IMR-90 (cell line): ENCODE measurements at regions not wholly inside any gene's neighbourhood (a gene's known extent, or its start where the extent isn't known, plus 50 kb on each side); places are given as distances from the start of the nearest gene placed in this dataset.

ENCODE experiments used
- ATAC-seq: fragments of 200-7000 bp; cut with Tn5 transposase; 2 replicates; pipeline ENCODE4 v1.9.1; 2020; ENCODE audit warnings: low read depth, mild to moderate bottlenecking, moderate library complexity
- BruUV-seq: library from RNA; stranded (reverse); fragments of 400-500 nt; replicated peaks from 2 replicates; lab custom pipeline; 2021; lab: Mats Ljungman, UMichigan
- CTCF ChIA-PET: fragments of 300-600 bp; formaldehyde crosslinking; extraction: SDS; loops from one replicate; lab custom pipeline; 2021; ENCODE audit warnings: antibody characterized with exemption; lab: Yijun Ruan, JAX
- POLR2A ChIA-PET: fragments of 300-600 bp; sonication (Branson Sonifier 250); formaldehyde crosslinking; loops from one replicate; lab custom pipeline; 2022; ENCODE audit warnings: antibody characterized with exemption; ENCODE audit not compliant: unreplicated experiment; lab: Charles Lee
- DNase-seq: peaks from one replicate; pipeline ENCODE4 v3.0.0; 2013
- H2AFZ ChIP-seq: replicated peaks from 2 replicates; pipeline ENCODE3; 2013; ENCODE audit warnings: low read length, mild to moderate bottlenecking; ENCODE audit not compliant: poor library complexity
- H2AK5ac ChIP-seq: 2 replicates; pipeline ENCODE4 v1.6.1; 2013; ENCODE audit warnings: low read depth, low read length, inconsistent platforms
- H2AK9ac ChIP-seq: replicated peaks from 2 replicates; pipeline ENCODE3; 2013; ENCODE audit warnings: mild to moderate bottlenecking, low read depth, low read length, moderate library complexity; ENCODE audit not compliant: poor library complexity
- H2BK120ac ChIP-seq: 2 replicates; pipeline ENCODE4 v1.6.1; 2013; ENCODE audit warnings: low read depth, low read length, inconsistent platforms
- H2BK15ac ChIP-seq: 3 replicates; pipeline ENCODE4 v1.6.1; 2013; ENCODE audit warnings: low read depth, low read length, inconsistent platforms
- H2BK20ac ChIP-seq: 2 replicates; pipeline ENCODE4 v1.6.1; 2013; ENCODE audit warnings: low read depth, mild to moderate bottlenecking, inconsistent platforms, low read length, moderate library complexity
- H2BK5ac ChIP-seq: 2 replicates; pipeline ENCODE4 v1.6.1; 2013; ENCODE audit warnings: mild to moderate bottlenecking, low read depth, low read length, inconsistent platforms; ENCODE audit not compliant: poor library complexity, severe bottlenecking
- H3K14ac ChIP-seq: replicated peaks from 2 replicates; pipeline ENCODE4 v1.6.1; 2013; ENCODE audit warnings: low read depth, low read length, inconsistent platforms
- H3K18ac ChIP-seq: 2 replicates; pipeline ENCODE4 v1.6.1; 2013; ENCODE audit warnings: low read depth, low read length, control low read depth
- H3K23ac ChIP-seq: 2 replicates; pipeline ENCODE4 v1.6.1; 2013; ENCODE audit warnings: low read depth, low read length, inconsistent platforms
- H3K27ac ChIP-seq: 2 replicates; pipeline ENCODE4 v1.5.1; 2013; ENCODE audit warnings: mild to moderate bottlenecking, control low read depth, low read length; ENCODE audit not compliant: insufficient read depth
- H3K27me3 ChIP-seq: 2 replicates; pipeline ENCODE4 v1.6.1; 2013; ENCODE audit warnings: low read length; ENCODE audit not compliant: control insufficient read depth, insufficient read depth
- H3K36me3 ChIP-seq: 2 replicates; pipeline ENCODE4 v1.6.1; 2013; ENCODE audit warnings: low read length, mixed read lengths; ENCODE audit not compliant: control insufficient read depth, insufficient read depth
- H3K4ac ChIP-seq: 2 replicates; pipeline ENCODE4 v1.6.1; 2013; ENCODE audit warnings: low read depth, low read length, inconsistent platforms
- H3K4me1 ChIP-seq: 2 replicates; pipeline ENCODE4 v1.6.1; 2013; ENCODE audit warnings: low read length, mixed read lengths; ENCODE audit not compliant: control insufficient read depth, insufficient read depth
- H3K4me2 ChIP-seq: 2 replicates; pipeline ENCODE4 v1.6.1; 2013; ENCODE audit warnings: low read depth, mild to moderate bottlenecking, control low read depth, low read length, moderate library complexity
- H3K4me3 ChIP-seq: 2 replicates; pipeline ENCODE4 v1.5.1; 2013; ENCODE audit warnings: low read depth, mild to moderate bottlenecking, control low read depth, low read length, moderate library complexity; ENCODE audit not compliant: insufficient read depth
- H3K56ac ChIP-seq: 2 replicates; pipeline ENCODE4 v1.6.1; 2013; ENCODE audit warnings: low read length, inconsistent platforms; ENCODE audit not compliant: insufficient read depth; ENCODE audit errors: extremely low read depth
- H3K79me1 ChIP-seq, 2 experiments: 2 replicates each; pipeline ENCODE4 v1.6.1; 2013; ENCODE audit warnings: low read length in 2 of 2, inconsistent platforms in 1 of 2, low read depth in 1 of 2
- H3K9ac ChIP-seq: 2 replicates; pipeline ENCODE4 v1.6.1; 2013; ENCODE audit warnings: low read depth, low read length, control low read depth
- H3K9me1 ChIP-seq: 2 replicates; pipeline ENCODE4 v1.6.1; 2013; ENCODE audit warnings: low read length, inconsistent platforms; ENCODE audit not compliant: insufficient read depth
- H3K9me3 ChIP-seq: 2 replicates; pipeline ENCODE4 v1.6.1; 2013; ENCODE audit warnings: low read length; ENCODE audit not compliant: control insufficient read depth, insufficient read depth
- H4K20me1 ChIP-seq: 2 replicates; pipeline ENCODE4 v1.6.1; 2013; ENCODE audit warnings: low read length, inconsistent platforms; ENCODE audit not compliant: insufficient read depth
- H4K5ac ChIP-seq: 2 replicates; pipeline ENCODE4 v1.6.1; 2013; ENCODE audit warnings: mild to moderate bottlenecking, low read depth, low read length, control low read depth
- H4K8ac ChIP-seq, 2 experiments: 2 replicates each; pipeline ENCODE4 v1.6.1; 2013; ENCODE audit warnings: low read depth in 2 of 2, low read length in 2 of 2, control low read depth in 1 of 2, inconsistent platforms in 1 of 2
- H4K91ac ChIP-seq: 2 replicates; pipeline ENCODE4 v1.6.1; 2013; ENCODE audit warnings: low read depth, low read length, inconsistent platforms; ENCODE audit not compliant: insufficient read depth
- MAZ ChIP-seq: IDR thresholded peaks from 2 replicates; pipeline ENCODE4 v1.6.1; 2012; ENCODE audit warnings: low read depth, mild to moderate bottlenecking, low read length, improper control_type of control experiment, moderate library complexity, borderline replicate concordance
- MXI1 ChIP-seq: IDR thresholded peaks from 2 replicates; pipeline ENCODE4 v1.6.1; 2012; ENCODE audit warnings: low read depth, mild to moderate bottlenecking, low read length, moderate library complexity, borderline replicate concordance
- RCOR1 ChIP-seq: IDR thresholded peaks from 2 replicates; pipeline ENCODE4 v1.6.1; 2012; ENCODE audit warnings: mild to moderate bottlenecking, low read length, improper control_type of control experiment; ENCODE audit not compliant: insufficient replicate concordance
- RFX5 ChIP-seq: IDR thresholded peaks from 2 replicates; pipeline ENCODE4 v1.8.0; 2012; ENCODE audit warnings: low read depth, mild to moderate bottlenecking, low read length, moderate library complexity
- SMC3 ChIP-seq: fragments of 150-350 bp; IDR thresholded peaks from 2 replicates; pipeline ENCODE4 v1.6.1; 2016; ENCODE audit warnings: low read depth, mild to moderate bottlenecking, antibody characterized with exemption, low read length, moderate library complexity
- WGBS, 2 experiments: methylation state at CpG; one replicate each; pipeline versions ENCODE4 v1.1.5 to v1.1.7; 2013; ENCODE audit warnings: missing lambda C conversion rate in 2 of 2; ENCODE audit not compliant: insufficient read length in 1 of 2; ENCODE audit errors: extremely low coverage in 2 of 2; 5-methylcytosine and 5-hydroxymethylcytosine counted together
- dilution Hi-C: fragments of 300-500 bp; cut with HindIII; formaldehyde crosslinking; loops from one replicate; pipeline ENCODE4 v1.14.3; 2018; ENCODE audit warnings: low sequenced_read_pairs; ENCODE audit not compliant: unreplicated experiment
- in situ Hi-C: fragments of 300-500 bp; cut with MboI; formaldehyde crosslinking; loops from 3 replicates; pipeline ENCODE4 v1.14.3; 2019; ENCODE audit warnings: low sequenced_read_pairs, inconsistent platforms, mixed read lengths
- intact Hi-C: fragments of 100-400 bp; cut with micrococcal nuclease; formaldehyde crosslinking; loops from 2 replicates; pipeline ENCODE4 v1.10.0; 2022
- TF ChIP-seq, protein P1 (sequence below): fragments of 150-350 bp; IDR thresholded peaks from 2 replicates; pipeline ENCODE4 v1.6.1; 2017; ENCODE audit warnings: mild to moderate bottlenecking, antibody characterized with exemption, low read length, low read depth

DNA sequence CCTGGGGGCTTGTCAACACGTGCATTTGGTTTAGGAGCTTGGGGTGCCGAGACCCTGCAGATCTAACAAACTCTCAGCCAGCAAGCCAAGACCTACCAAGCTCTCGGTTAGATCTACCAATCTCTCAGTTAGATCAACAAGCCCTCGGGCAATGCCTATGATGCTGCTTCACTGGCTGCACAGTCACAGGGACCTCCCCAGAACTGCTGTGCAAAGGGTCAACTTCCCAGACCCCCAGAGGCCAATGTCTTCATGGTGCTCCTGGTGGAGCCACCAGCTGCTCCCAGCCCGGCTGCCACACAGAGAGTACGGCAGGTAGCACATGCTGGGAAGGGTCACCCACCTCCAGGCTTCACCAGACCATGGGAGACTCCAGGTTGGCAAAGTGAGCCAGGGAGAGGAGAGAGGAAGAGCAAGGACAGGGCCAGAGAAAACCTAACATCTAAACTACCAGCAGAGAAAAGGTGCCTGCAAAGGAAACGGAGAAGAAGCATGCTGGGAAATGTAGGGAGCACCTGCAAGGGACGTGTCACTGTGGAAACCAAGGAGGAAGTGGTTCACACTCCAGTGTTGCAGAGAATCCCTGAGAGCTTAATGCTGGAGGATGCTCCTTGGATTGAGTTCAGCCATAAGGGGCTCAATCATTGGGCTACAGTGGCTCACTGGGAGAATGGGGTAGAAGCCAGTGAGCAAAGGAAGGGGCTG lies 51.5 kb upstream of the GDF10 start:
- H3K9ac ChIP-seq = no peak overlapping the region
- H2BK5ac ChIP-seq = no peak overlapping the region
- H2AK9ac ChIP-seq = no peak overlapping the region
- H4K5ac ChIP-seq = no peak overlapping the region
- H2AK5ac ChIP-seq = no peak overlapping the region
- H4K20me1 ChIP-seq = no peaks in the 10 kb centered on the region
- no peak overlapping the region for H3K56ac ChIP-seq
- H3K4me3 ChIP-seq = no peak overlapping the region
- H4K91ac ChIP-seq = no peak overlapping the region
- peaks cover 3% of the 10 kb centered on the region; the same call in 1 of the 2 replicates for H3K4me1 ChIP-seq
- dilution Hi-C loops = no loop called here
- no peak overlapping the region for H3K14ac ChIP-seq
- TF ChIP-seq RCOR1 (no peak), SMC3 (no peak), RFX5 (no peak), MAZ (no peak), MXI1 (no peak)
- TF ChIP-seq, protein P1, sequence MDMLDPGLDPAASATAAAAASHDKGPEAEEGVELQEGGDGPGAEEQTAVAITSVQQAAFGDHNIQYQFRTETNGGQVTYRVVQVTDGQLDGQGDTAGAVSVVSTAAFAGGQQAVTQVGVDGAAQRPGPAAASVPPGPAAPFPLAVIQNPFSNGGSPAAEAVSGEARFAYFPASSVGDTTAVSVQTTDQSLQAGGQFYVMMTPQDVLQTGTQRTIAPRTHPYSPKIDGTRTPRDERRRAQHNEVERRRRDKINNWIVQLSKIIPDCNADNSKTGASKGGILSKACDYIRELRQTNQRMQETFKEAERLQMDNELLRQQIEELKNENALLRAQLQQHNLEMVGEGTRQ = no peak
- intact Hi-C loops = no loop called here
- no peak overlapping the region for H3K18ac ChIP-seq
- no peaks in the 10 kb centered on the region for H3K79me1 ChIP-seq
- BruUV-seq = no TSS peak
- WGBS, 2 experiments = 69% methylated on average over 3 of the region's 8 CpGs; no CpG with 5 or more reads in 1 of the 2 experiments
- H2BK120ac ChIP-seq = no peak overlapping the region
- ChIA-PET CTCF (no interaction called here), POLR2A (no interaction called here)
- H3K9me1 ChIP-seq = peaks cover 5% of the 10 kb centered on the region; the same call in 1 of the 2 replicates
- no peaks in the 10 kb centered on the region for H3K9me3 ChIP-seq
- no peak overlapping the region for H3K4ac ChIP-seq
- no peak overlapping the region for H2BK20ac ChIP-seq
- no peak overlapping the region for H3K27ac ChIP-seq
- no peak overlapping the region for H3K23ac ChIP-seq
- no peak overlapping the region for H4K8ac ChIP-seq
- H3K27me3 ChIP-seq = peaks cover 21% of the 10 kb centered on the region
- no peak overlapping the region for H2BK15ac ChIP-seq
- no peak overlapping the region for H2AFZ ChIP-seq
- H3K4me2 ChIP-seq = no peak overlapping the region
- DNase-seq (no peak), ATAC-seq (no peak)
- H3K36me3 ChIP-seq = no peaks in the 10 kb centered on the region
- in situ Hi-C loops = no loop called here
